Adipocyte (in vitro differentiated cells): ENCODE measurements at regions not wholly inside any gene's neighbourhood (a gene's known extent, or its start where the extent isn't known, plus 50 kb on each side); places are given as distances from the start of the nearest gene placed in this dataset.

Source experiments
- DNase-seq: peaks from one replicate; pipeline ENCODE4 v3.0.0-alpha.2; 2015; ENCODE audit warnings: low read depth
- H3K27me3 ChIP-seq: replicated peaks from 2 replicates; pipeline ENCODE4 v1.7.0; 2013; ENCODE audit warnings: mild to moderate bottlenecking, low read length, moderate library complexity; ENCODE audit not compliant: control insufficient read depth, insufficient read depth
- H3K36me3 ChIP-seq: 2 replicates; pipeline ENCODE4 v1.7.0; 2013; ENCODE audit warnings: low read length, mild to moderate bottlenecking, moderate library complexity; ENCODE audit not compliant: control insufficient read depth, insufficient read depth, severe bottlenecking
- H3K4me1 ChIP-seq: 2 replicates; pipeline ENCODE4 v1.7.0; 2013; ENCODE audit warnings: mild to moderate bottlenecking, low read length, moderate library complexity; ENCODE audit not compliant: control insufficient read depth, insufficient read depth
- H3K4me3 ChIP-seq: 2 replicates; pipeline ENCODE4 v1.7.0; 2013; ENCODE audit warnings: mild to moderate bottlenecking, low read length, moderate library complexity
- H3K9ac ChIP-seq: 2 replicates; pipeline ENCODE4 v1.7.0; 2013; ENCODE audit warnings: mild to moderate bottlenecking, low read length, moderate library complexity
- H3K9me3 ChIP-seq: 2 replicates; pipeline ENCODE4 v1.7.0; 2013; ENCODE audit warnings: mild to moderate bottlenecking, low read length, moderate library complexity; ENCODE audit not compliant: control insufficient read depth

DNA sequence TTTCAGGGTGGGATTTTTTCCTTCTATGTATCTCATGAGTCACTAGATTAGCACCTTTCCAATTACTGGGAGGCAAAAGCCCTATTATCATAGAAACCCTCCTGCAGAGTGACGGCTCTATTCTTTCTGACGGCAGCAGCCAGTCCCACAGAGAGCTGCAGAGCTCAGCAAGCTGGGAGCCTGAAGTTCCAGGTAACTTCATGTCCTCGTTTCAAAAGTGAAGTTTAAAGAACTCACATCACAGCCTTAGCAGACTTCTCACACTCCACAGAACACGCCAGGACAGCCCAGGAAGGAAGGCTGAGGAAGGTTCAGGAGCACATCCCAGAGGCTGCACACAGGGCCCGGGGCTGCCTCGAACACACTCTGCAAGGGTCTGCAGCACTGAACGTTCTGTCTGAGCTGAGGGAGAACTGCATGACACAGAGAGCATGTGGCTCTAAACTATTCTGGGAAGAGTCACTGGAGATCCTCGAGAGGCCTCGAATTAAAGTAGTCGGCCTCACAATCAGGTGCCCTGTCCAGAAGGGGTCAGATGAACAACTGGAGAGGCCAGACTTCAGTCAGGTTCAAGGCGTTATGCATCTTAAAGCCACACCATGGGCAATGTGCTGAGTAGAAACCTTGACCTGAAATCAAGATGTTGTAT lies 104.2 kb upstream of the DRD2 start:
- Histone ChIP-seq H3K4me1 (no peaks in the 10 kb centered on the region), H3K9me3 (no peaks in the 10 kb centered on the region), H3K27me3 (peaks cover 40% of the 10 kb centered on the region), H3K9ac (no peak overlapping the region), H3K36me3 (no peaks in the 10 kb centered on the region), H3K4me3 (no peak overlapping the region)
- no peak for DNase-seq

DNA sequence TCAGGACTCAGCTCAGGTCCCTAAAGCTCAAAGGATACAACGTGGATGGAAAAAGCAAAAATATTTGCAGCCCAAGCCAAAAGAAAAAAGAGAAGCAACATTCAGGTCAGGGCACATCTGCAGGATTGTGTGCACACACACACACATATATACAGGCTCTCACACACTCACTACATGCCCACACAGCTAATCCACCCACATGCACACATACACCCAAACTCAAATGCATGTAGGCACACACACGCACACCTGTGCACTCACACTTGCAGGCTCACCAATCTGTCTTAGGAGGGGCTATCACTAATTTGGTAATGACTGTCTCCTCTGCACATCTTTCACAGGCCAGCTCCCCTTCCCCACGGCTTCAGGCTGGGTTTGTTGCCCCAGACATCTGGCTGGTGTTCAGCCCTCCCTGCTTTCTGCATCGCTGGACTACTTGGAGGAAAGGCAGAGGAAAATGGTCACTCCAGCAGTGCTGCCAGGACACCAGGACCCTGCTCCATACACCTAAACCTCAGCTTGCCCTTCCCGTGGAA lies 103.6 kb upstream of the DRD2 start:
- DNase-seq = no peak

GRCh38 chr11:113578033-113578380 lies 102.8 kb upstream of the DRD2 start:
- no peaks in the 10 kb centered on the region for H3K9me3 ChIP-seq
- no peaks in the 10 kb centered on the region for H3K4me1 ChIP-seq
- no peak for DNase-seq
- no peak overlapping the region for H3K4me3 ChIP-seq
- peaks cover 33% of the 10 kb centered on the region for H3K27me3 ChIP-seq
- no peaks in the 10 kb centered on the region for H3K36me3 ChIP-seq
- no peak overlapping the region for H3K9ac ChIP-seq

More for the DNA sequence above, 103.6 kb upstream of the DRD2 start:
- Histone ChIP-seq H3K9ac (no peak overlapping the region), H3K4me1 (no peaks in the 10 kb centered on the region), H3K27me3 (peaks cover 36% of the 10 kb centered on the region), H3K4me3 (no peak overlapping the region), H3K36me3 (no peaks in the 10 kb centered on the region), H3K9me3 (no peaks in the 10 kb centered on the region)

DNA sequence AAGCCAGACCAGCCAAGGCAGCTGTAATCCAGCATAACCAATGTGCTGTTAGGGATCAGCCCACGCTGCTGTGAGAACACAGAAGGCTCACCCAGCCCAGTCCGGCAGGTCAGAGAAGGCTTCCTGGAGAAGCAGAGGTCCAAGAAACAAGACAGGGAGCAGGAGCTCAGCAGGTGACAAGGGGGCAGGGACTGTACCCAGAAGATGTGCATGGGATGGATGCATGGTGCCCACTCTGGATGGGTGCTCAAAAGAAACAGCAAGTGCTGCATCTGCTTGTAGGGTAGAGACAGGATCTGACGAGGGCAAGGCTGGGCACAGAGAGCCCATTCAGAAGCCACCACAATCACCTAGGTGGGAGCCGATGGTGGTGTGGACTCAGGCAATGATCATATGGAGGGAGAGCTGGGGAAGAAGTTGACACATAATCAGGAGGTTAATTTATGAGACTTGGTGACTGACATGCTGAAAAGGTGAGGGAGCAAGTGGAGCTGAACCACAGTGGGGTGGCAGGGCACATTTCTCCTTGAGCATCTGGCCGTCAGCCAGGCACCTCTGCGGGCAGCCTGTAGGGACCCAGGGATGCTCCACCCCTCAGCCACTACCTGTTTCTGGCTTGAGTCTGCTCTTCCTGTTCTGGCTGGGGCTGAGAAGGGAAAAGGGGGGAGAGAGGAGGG lies 102.3 kb upstream of the DRD2 start:
- Histone ChIP-seq H3K4me1 (peaks cover under 1% of the 10 kb centered on the region), H3K9ac (no peak overlapping the region), H3K27me3 (peaks cover 33% of the 10 kb centered on the region), H3K4me3 (no peak overlapping the region), H3K9me3 (no peaks in the 10 kb centered on the region), H3K36me3 (no peaks in the 10 kb centered on the region)
- no peak for DNase-seq

DNA sequence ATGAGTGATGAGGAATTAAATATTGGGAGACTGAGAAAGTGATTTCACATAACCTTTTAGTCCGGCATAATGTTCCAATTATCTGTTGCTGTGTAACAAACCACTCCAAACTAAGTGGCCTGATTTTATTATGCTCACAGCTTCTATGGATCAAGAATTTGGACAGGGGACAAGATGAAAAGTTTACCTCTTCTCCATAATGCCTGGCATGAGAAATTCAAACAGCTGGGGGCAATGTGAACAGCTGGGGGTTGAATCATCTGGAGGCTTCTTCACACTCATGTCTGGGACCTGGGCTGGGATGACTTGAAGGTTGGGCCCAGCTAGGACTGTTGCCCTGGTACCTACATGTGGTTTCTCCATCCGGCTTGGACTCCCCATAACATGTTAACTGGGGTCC lies 99.4 kb upstream of the DRD2 start:
- Histone ChIP-seq H3K4me3 (no peak overlapping the region), H3K4me1 (peaks cover 10% of the 10 kb centered on the region), H3K27me3 (peaks cover 24% of the 10 kb centered on the region), H3K9me3 (no peaks in the 10 kb centered on the region), H3K36me3 (no peaks in the 10 kb centered on the region), H3K9ac (no peak overlapping the region)
- DNase-seq = no peak

DNA sequence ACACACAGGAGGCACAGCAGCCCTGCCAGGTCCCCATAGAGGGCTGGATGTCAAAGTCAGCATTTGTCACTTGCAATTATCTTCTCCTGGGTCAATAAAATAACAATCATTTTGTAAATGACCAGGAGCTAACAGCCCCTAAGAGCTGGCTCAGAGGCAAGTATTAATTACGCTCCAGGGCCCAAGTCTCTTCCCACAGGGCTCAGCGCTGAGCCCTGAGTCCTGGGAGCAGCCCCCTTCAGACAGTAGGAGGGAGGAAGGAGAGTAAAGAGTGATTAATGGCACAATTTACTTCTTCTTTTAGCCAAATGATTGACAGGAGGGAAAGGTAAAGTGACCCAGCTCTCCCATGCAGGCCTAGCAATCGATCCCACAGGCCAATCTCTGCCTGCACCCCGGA lies 99.0 kb upstream of the DRD2 start:
- H3K4me1 ChIP-seq = peaks cover 10% of the 10 kb centered on the region
- H3K4me3 ChIP-seq = no peak overlapping the region
- no peak for DNase-seq
- H3K27me3 ChIP-seq = peaks cover 21% of the 10 kb centered on the region
- H3K9me3 ChIP-seq = no peaks in the 10 kb centered on the region
- no peak overlapping the region for H3K9ac ChIP-seq
- no peaks in the 10 kb centered on the region for H3K36me3 ChIP-seq

DNA sequence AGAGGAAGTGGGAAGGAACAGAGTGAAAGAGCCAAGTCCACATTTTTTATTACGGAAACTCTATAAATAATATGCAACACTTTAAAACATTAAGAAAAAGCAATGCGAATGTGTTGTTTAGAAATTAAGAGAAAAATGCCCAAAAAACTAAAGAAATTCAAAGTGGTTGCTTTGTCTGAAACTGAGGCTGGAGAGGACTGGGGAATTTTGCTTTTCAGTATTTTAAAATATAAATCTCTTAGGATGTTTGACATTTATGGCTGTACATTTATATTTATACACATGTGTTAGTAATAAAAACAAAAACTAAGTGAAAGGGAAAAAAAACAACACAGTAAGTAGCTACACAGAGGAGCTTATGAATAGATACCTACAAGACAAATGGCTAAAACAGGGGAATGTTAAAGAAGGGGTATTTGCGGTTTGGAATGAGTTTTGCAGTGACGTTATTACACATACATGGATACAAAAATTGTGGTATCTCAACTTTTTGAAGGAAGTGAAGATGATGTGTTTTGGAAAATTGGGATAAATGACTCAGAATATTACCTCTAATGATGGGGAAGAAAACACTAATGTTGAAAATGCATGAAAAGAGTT lies 97.0 kb upstream of the DRD2 start:
- no peak overlapping the region for H3K4me3 ChIP-seq
- peaks cover 10% of the 10 kb centered on the region for H3K4me1 ChIP-seq
- no peak overlapping the region for H3K9ac ChIP-seq
- H3K9me3 ChIP-seq = no peaks in the 10 kb centered on the region
- no peaks in the 10 kb centered on the region for H3K36me3 ChIP-seq
- H3K27me3 ChIP-seq = peaks cover 15% of the 10 kb centered on the region
- no peak for DNase-seq

GRCh38 chr11:113571531-113571930 lies 96.3 kb upstream of the DRD2 start:
- peaks cover 10% of the 10 kb centered on the region for H3K4me1 ChIP-seq
- H3K4me3 ChIP-seq = no peak overlapping the region
- H3K9ac ChIP-seq = no peak overlapping the region
- no peaks in the 10 kb centered on the region for H3K9me3 ChIP-seq
- no peaks in the 10 kb centered on the region for H3K36me3 ChIP-seq
- DNase-seq = no peak
- peaks cover 20% of the 10 kb centered on the region for H3K27me3 ChIP-seq

GRCh38 chr11:113570906-113571305 lies 95.7 kb upstream of the DRD2 start:
- Histone ChIP-seq H3K9me3 (no peaks in the 10 kb centered on the region), H3K4me1 (peaks cover 10% of the 10 kb centered on the region), H3K4me3 (no peak overlapping the region), H3K9ac (no peak overlapping the region), H3K36me3 (no peaks in the 10 kb centered on the region), H3K27me3 (peaks cover 27% of the 10 kb centered on the region)
- DNase-seq = no peak

GRCh38 chr11:113569391-113569790 lies 94.2 kb upstream of the DRD2 start:
- H3K27me3 ChIP-seq = peaks cover 36% of the 10 kb centered on the region

GRCh38 chr11:113568566-113568965 lies 93.4 kb upstream of the DRD2 start:
- Histone ChIP-seq H3K36me3 (no peaks in the 10 kb centered on the region), H3K9me3 (no peaks in the 10 kb centered on the region), H3K9ac (no peak overlapping the region), H3K4me1 (peaks cover 10% of the 10 kb centered on the region), H3K4me3 (no peak overlapping the region), H3K27me3 (peaks cover 42% of the 10 kb centered on the region)
- DNase-seq = no peak

More at GRCh38 chr11:113569391-113569790, 94.2 kb upstream of the DRD2 start:
- H3K4me1 ChIP-seq = peaks cover 10% of the 10 kb centered on the region
- no peaks in the 10 kb centered on the region for H3K9me3 ChIP-seq
- no peak for DNase-seq
- no peaks in the 10 kb centered on the region for H3K36me3 ChIP-seq
- H3K4me3 ChIP-seq = no peak overlapping the region
- no peak overlapping the region for H3K9ac ChIP-seq
